Activated CD4-positive, CD25-positive, alpha-beta regulatory T cell treated with anti-CD3 and anti-CD28 coated beads, Interleukin-2, amount 50 U/mL, for 24 hours (primary cell): ENCODE measurements at regions not wholly inside any gene's neighbourhood (a gene's known extent, or its start where the extent isn't known, plus 50 kb on each side); places are given as distances from the start of the nearest gene placed in this dataset.

Experiments used
- ATAC-seq, 2 donors: fragments of 150-1000 bp; cut with Tn5 transposase; one replicate each; pipeline ENCODE4 v1.10.0; 2021; ENCODE audit warnings: mild to moderate bottlenecking in 1 of 2, moderate library complexity in 1 of 2

- ATAC-seq = no peak
Measured at GRCh38 chr2:134152045-134153010, 101.5 kb upstream of the MGAT5 start.

- no peak for ATAC-seq
Measured at GRCh38 chr2:134153294-134153880, 100.5 kb upstream of the MGAT5 start.

GRCh38 chr2:134154246-134154645 is 99.6 kb upstream of the MGAT5 start:
- ATAC-seq = no peak

- ATAC-seq = no peak
Measured at GRCh38 chr2:134155134-134155533, 98.7 kb upstream of the MGAT5 start.

- no peak for ATAC-seq
Measured at GRCh38 chr2:134158295-134158694, 95.6 kb upstream of the MGAT5 start.

- no peak for ATAC-seq
Measured at GRCh38 chr2:134161170-134161547, 92.7 kb upstream of the MGAT5 start.

GRCh38 chr2:134163336-134163735 is 90.5 kb upstream of the MGAT5 start:
- no peak for ATAC-seq

GRCh38 chr2:134164306-134164705 is 89.6 kb upstream of the MGAT5 start:
- no peak for ATAC-seq

- ATAC-seq = no peak
Measured at GRCh38 chr2:134167015-134167414, 86.9 kb upstream of the MGAT5 start.

GRCh38 chr2:134169788-134170187 is 84.1 kb upstream of the MGAT5 start:
- peak; percentile 92 to 95 for ATAC-seq

GRCh38 chr2:134170294-134170693 is 83.6 kb upstream of the MGAT5 start:
- no peak for ATAC-seq

- no peak for ATAC-seq
Measured at GRCh38 chr2:134170700-134171099, 83.2 kb upstream of the MGAT5 start.

- ATAC-seq = no peak
Measured at GRCh38 chr2:134173338-134174016, 80.4 kb upstream of the MGAT5 start.

GRCh38 chr2:134174711-134175110 is 79.2 kb upstream of the MGAT5 start:
- no peak for ATAC-seq

GRCh38 chr2:134175834-134176233 is 78.0 kb upstream of the MGAT5 start:
- no peak for ATAC-seq

- no peak for ATAC-seq
Measured at GRCh38 chr2:134177351-134177931, 76.4 kb upstream of the MGAT5 start.

GRCh38 chr2:134178138-134178877 is 75.6 kb upstream of the MGAT5 start:
- peak in 1 of 2 donors; percentile 24 for ATAC-seq

GRCh38 chr2:134181219-134181618 is 72.7 kb upstream of the MGAT5 start:
- peak; percentile 36 to 46 for ATAC-seq

- no peak for ATAC-seq
Measured at GRCh38 chr2:134183679-134184078, 70.2 kb upstream of the MGAT5 start.

- no peak for ATAC-seq
Measured at GRCh38 chr2:134185639-134186038, 68.2 kb upstream of the MGAT5 start.

GRCh38 chr2:134189009-134189720 is 64.7 kb upstream of the MGAT5 start:
- ATAC-seq = no peak
